ENCODE measurements at regions not wholly inside any gene's neighbourhood (a gene's known extent, or its start where the extent isn't known, plus 50 kb on each side); places are given as distances from the start of the nearest gene placed in this dataset.

DNA sequence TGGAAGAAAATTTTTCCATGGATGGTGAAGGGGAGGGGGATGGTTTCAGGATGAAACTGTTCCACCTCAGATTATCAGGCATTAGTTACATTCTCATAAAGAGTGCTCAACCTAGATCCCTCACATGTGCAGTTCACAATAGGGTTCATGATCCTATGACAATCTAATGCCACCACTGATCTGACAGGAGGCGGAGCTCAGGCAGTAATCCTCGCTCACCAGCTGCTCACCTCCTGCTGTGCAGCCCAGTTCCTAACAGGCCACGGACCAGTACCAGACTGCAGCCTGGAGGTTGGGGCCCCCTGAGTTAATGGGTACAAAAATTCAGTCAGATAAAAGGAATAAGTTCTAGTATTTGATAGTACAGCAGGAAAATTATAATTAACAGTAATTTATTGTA lies 337.2 kb downstream of the NPR3 start (continued):
- TF ChIP-seq, protein P1, sequence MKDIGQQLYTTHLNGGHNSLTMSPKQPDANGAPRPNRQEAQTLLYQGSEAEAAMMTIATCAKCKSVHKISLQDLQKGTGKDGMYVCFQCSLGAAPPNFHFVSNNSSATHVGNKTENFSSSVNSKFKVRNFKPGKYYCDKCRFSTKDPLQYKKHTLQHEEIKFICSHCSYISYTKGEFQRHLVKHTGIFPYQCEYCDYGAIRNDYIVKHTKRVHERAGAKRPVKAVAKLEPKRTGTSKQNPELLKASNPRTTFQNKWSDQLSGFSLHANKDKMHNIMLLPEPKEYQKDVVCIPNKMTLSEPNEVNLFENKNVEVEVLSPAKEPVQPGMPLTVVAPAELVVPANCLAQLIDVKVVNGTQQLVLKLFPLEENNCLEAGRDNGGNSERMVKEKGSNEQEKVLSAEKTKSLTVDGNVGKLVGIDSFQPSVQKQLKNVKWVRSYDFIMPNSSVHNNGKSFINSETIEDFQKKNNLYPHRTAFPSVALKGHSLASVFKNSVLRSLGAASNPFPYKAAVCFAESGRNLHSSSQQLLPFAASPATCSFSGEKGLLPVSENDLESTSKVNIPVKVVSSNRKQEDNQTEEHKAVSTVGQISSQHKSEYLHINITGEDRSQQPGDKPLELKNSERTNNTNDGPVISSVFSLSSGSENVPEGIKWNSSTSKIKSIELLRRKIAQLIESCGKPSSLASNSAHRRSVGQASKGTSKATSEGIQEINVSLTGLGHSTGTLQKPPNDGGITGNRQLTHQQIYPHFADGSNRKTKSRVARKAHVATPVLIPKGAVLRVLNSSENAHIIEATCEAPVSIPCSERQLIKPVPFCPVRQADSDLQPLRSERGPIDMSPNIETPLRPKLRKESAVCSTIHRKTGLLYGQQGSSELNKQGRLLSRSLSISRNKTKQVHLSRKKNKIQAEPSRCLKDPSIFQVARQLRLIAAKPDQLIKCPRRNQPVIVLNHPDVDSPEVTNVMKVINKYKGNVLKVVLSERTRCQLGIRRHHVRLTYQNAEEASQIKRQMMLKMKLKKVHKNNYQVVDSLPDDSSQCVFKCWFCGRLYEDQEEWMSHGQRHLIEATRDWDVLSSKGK (CRISPR knock-in tag; IDR thresholded peaks at IDR 0.05): no peak
- TF ChIP-seq, protein P2, sequence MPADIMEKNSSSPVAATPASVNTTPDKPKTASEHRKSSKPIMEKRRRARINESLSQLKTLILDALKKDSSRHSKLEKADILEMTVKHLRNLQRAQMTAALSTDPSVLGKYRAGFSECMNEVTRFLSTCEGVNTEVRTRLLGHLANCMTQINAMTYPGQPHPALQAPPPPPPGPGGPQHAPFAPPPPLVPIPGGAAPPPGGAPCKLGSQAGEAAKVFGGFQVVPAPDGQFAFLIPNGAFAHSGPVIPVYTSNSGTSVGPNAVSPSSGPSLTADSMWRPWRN (IDR thresholded peaks at IDR 0.05; ENCODE audit: low read depth): no peak
- TF ChIP-seq ZEB2 (IDR thresholded peaks at IDR 0.05): no peak
- no peak for TF ChIP-seq KLF1 (tag; IDR thresholded peaks at IDR 0.05)
- TF ChIP-seq RCOR1 (IDR thresholded peaks at IDR 0.05; ENCODE audit: borderline replicate concordance in 1 of 2, low read depth in 2 of 2, low read length in 2 of 2): no peak
- no peak for TF ChIP-seq SPI1 (IDR thresholded peaks at IDR 0.05; ENCODE audit: borderline replicate concordance, low read depth, low read length)
- TF ChIP-seq NRF1 (conservative IDR thresholded peaks at IDR 0.05 in 1 of 2, IDR thresholded peaks at IDR 0.05 in 1 of 2): no peak
- no peak for TF ChIP-seq HDAC8 (tag; IDR thresholded peaks at IDR 0.05)

DNA sequence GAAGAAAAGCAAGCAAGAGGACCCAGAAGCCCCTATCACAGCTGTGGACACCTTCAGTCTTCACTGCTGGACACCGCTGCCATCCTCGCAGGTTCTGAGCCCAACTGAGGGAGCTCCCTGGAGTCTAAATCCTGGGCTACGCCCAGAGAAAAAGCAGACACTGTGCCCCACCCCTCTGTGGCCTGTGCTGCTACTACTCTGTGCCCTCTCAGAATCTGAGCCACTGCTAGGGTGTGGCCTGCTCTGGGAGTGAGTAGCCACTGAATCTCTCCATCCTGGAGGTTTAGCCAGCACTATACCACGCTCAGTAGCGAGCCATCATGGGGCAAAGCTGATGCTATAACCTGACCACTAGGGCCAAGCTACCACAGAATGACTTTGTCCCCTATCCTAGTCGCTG lies 338.2 kb downstream of the NPR3 start:
- Histone ChIP-seq H2AFZ (ENCODE audit: low read depth, low read length) (no peak overlapping the region), H3K27ac (ENCODE audit: extremely low read depth, low read depth, low read length) (no peak overlapping the region), H3K9ac (ENCODE audit: insufficient read depth in 1 of 2, low read depth in 2 of 2, low read length in 2 of 2) (no peak overlapping the region), H3K27me3 (ENCODE audit: control insufficient read depth in 2 of 2, insufficient read depth in 2 of 2, low read length in 2 of 2) (no peaks in the 10 kb centered on the region), H3K36me3 (ENCODE audit: control insufficient read depth, insufficient read depth, low read length) (no peaks in the 10 kb centered on the region), H4K20me1 (replicated peaks; ENCODE audit: control insufficient read depth, insufficient read depth, low read length) (no peaks in the 10 kb centered on the region), H3K4me1 (replicated peaks in 1 of 2; ENCODE audit: control insufficient read depth in 2 of 2, insufficient read depth in 2 of 2, low read length in 2 of 2) (no peaks in the 10 kb centered on the region), H3K4me3 (no peak overlapping the region), H3K79me2 (ENCODE audit: control insufficient read depth, insufficient read depth, low read length) (no peaks in the 10 kb centered on the region), H3K4me2 (ENCODE audit: insufficient read depth, low read length) (no peak overlapping the region), H3K9me3 (replicated peaks; ENCODE audit: control insufficient read depth, insufficient read depth, low read depth, low read length) (peaks cover 3% of the 10 kb centered on the region; the same call in 1 of the 2 replicates), H3K9me1 (ENCODE audit: control insufficient read depth, insufficient read depth, low read length) (no peaks in the 10 kb centered on the region)
- ChIA-PET CTCF (ENCODE audit: low intra/inter-chr PET ratio) (no interaction called here), POLR2A (no interaction called here)
- DNase-seq (ENCODE audit: extremely low read depth in 1 of 4, low spot score in 3 of 4) (no peak), ATAC-seq (no peak), FAIRE-seq (no peak)
- intact Hi-C loops (cut with micrococcal nuclease): no loop called here
- in situ Hi-C loops (cut with MboI): no loop called here
- no TSS peak for BruUV-seq (replicated peaks)
- under 1% methylated on average over 6 of the region's 6 CpGs for WGBS (ENCODE audit: insufficient coverage, low coverage, missing lambda C conversion rate)
- TF ChIP-seq, protein P3, sequence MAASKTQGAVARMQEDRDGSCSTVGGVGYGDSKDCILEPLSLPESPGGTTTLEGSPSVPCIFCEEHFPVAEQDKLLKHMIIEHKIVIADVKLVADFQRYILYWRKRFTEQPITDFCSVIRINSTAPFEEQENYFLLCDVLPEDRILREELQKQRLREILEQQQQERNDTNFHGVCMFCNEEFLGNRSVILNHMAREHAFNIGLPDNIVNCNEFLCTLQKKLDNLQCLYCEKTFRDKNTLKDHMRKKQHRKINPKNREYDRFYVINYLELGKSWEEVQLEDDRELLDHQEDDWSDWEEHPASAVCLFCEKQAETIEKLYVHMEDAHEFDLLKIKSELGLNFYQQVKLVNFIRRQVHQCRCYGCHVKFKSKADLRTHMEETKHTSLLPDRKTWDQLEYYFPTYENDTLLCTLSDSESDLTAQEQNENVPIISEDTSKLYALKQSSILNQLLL (CRISPR knock-in tag; IDR thresholded peaks at IDR 0.05; ENCODE audit: borderline replicate concordance): no peak
- TF ChIP-seq, protein P4, sequence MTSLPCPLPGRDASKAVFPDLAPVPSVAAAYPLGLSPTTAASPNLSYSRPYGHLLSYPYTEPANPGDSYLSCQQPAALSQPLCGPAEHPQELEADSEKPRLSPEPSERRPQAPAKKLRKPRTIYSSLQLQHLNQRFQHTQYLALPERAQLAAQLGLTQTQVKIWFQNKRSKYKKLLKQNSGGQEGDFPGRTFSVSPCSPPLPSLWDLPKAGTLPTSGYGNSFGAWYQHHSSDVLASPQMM (CRISPR knock-in tag; IDR thresholded peaks at IDR 0.05): no peak
- TF ChIP-seq, protein P5, sequence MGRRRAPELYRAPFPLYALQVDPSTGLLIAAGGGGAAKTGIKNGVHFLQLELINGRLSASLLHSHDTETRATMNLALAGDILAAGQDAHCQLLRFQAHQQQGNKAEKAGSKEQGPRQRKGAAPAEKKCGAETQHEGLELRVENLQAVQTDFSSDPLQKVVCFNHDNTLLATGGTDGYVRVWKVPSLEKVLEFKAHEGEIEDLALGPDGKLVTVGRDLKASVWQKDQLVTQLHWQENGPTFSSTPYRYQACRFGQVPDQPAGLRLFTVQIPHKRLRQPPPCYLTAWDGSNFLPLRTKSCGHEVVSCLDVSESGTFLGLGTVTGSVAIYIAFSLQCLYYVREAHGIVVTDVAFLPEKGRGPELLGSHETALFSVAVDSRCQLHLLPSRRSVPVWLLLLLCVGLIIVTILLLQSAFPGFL (CRISPR knock-in tag; IDR thresholded peaks at IDR 0.05): no peak
- TF ChIP-seq NONO (IDR thresholded peaks at IDR 0.05; ENCODE audit: low read depth in 2 of 2, low read length in 1 of 2): no peak
- TF ChIP-seq, protein P6, sequence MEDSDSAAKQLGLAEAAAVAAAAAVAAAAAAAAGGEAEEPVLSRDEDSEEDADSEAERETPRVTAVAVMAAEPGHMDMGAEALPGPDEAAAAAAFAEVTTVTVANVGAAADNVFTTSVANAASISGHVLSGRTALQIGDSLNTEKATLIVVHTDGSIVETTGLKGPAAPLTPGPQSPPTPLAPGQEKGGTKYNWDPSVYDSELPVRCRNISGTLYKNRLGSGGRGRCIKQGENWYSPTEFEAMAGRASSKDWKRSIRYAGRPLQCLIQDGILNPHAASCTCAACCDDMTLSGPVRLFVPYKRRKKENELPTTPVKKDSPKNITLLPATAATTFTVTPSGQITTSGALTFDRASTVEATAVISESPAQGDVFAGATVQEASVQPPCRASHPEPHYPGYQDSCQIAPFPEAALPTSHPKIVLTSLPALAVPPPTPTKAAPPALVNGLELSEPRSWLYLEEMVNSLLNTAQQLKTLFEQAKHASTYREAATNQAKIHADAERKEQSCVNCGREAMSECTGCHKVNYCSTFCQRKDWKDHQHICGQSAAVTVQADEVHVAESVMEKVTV (CRISPR knock-in tag; IDR thresholded peaks at IDR 0.05): no peak
